ENCODE measurements at regions not wholly inside any gene's neighbourhood (a gene's known extent, or its start where the extent isn't known, plus 50 kb on each side); places are given as distances from the start of the nearest gene placed in this dataset.

DNA sequence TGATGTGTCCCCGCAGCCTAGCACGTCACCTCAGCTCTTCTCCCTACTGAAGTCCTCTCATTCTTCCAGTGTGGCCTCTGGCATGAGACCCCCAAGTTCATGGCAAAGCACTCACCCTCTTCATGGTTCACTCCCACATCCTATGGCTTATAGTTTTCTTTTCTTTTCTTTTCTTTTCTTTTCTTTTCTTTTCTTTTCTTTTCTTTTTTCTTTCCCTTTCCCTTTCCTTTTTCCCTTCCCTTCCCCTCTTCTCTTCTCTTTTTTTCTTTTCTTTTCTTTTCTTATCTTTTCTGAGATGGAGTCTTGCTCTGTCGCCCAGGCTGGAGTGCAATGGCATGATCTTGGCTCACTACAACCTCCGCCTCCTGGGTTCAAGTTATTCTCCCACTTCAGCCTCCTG is 58.4 kb upstream of the NLRP1 start:
- TF ChIP-seq, protein P1, sequence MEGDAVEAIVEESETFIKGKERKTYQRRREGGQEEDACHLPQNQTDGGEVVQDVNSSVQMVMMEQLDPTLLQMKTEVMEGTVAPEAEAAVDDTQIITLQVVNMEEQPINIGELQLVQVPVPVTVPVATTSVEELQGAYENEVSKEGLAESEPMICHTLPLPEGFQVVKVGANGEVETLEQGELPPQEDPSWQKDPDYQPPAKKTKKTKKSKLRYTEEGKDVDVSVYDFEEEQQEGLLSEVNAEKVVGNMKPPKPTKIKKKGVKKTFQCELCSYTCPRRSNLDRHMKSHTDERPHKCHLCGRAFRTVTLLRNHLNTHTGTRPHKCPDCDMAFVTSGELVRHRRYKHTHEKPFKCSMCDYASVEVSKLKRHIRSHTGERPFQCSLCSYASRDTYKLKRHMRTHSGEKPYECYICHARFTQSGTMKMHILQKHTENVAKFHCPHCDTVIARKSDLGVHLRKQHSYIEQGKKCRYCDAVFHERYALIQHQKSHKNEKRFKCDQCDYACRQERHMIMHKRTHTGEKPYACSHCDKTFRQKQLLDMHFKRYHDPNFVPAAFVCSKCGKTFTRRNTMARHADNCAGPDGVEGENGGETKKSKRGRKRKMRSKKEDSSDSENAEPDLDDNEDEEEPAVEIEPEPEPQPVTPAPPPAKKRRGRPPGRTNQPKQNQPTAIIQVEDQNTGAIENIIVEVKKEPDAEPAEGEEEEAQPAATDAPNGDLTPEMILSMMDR (IDR thresholded peaks at IDR 0.05), result no peak
- no peak for TF ChIP-seq POLR2A (IDR thresholded peaks at IDR 0.05)
